ENCODE measurements at regions not wholly inside any gene's neighbourhood (a gene's known extent, or its start where the extent isn't known, plus 50 kb on each side); places are given as distances from the start of the nearest gene placed in this dataset.

- intact Hi-C loops (cut with DNase I) = no loop called here
- Histone ChIP-seq H3K4me3 (no peak overlapping the region), H3K4me1 (no peaks in the 10 kb centered on the region), H3K36me3 (no peaks in the 10 kb centered on the region), H3K9me3 (peaks cover 0 to 1% of the 10 kb centered on the region in 2 donors), H3K27ac (no peak overlapping the region), H3K27me3 (no peaks in the 10 kb centered on the region)
- TF ChIP-seq CTCF (IDR thresholded peaks at IDR 0.05) = no peak
- ATAC-seq (no peak), DNase-seq (no peak)
Observed at GRCh38 chr7:9958486-9958885, 1015.2 kb upstream of the PHF14 start.

- TF ChIP-seq CTCF (IDR thresholded peaks at IDR 0.05) = no peak
- no peak for ATAC-seq
- Histone ChIP-seq H3K36me3 (no peaks in the 10 kb centered on the region), H3K27ac (no peak overlapping the region), H3K27me3 (no peaks in the 10 kb centered on the region), H3K4me1 (no peaks in the 10 kb centered on the region), H3K9me3 (peaks cover 0 to 1% of the 10 kb centered on the region in 2 donors), H3K4me3 (no peak overlapping the region)
- DNase-seq = no peak
- intact Hi-C loops (cut with DNase I) = no loop called here
Observed at GRCh38 chr7:9960460-9960859, 1013.2 kb upstream of the PHF14 start.

- TF ChIP-seq CTCF (IDR thresholded peaks at IDR 0.05) = no peak
- Histone ChIP-seq H3K4me1 (no peaks in the 10 kb centered on the region), H3K4me3 (no peak overlapping the region), H3K9me3 (peaks cover 0 to 1% of the 10 kb centered on the region in 2 donors), H3K27me3 (no peaks in the 10 kb centered on the region), H3K27ac (no peak overlapping the region), H3K36me3 (no peaks in the 10 kb centered on the region)
- intact Hi-C loops (cut with DNase I) = no loop called here
- ATAC-seq = no peak
- DNase-seq = no peak
Observed at GRCh38 chr7:9961161-9961922, 1012.3 kb upstream of the PHF14 start.

GRCh38 chr7:9962742-9963141 lies 1010.9 kb upstream of the PHF14 start:
- no peak for TF ChIP-seq CTCF (IDR thresholded peaks at IDR 0.05)
- no peak for ATAC-seq
- Histone ChIP-seq H3K4me3 (no peak overlapping the region), H3K36me3 (no peaks in the 10 kb centered on the region), H3K9me3 (peaks cover 0 to 1% of the 10 kb centered on the region in 2 donors), H3K27me3 (no peaks in the 10 kb centered on the region), H3K27ac (no peak overlapping the region), H3K4me1 (no peaks in the 10 kb centered on the region)
- intact Hi-C loops (cut with DNase I) = no loop called here
- DNase-seq = no peak

- Histone ChIP-seq H3K27ac (no peak overlapping the region), H3K27me3 (no peaks in the 10 kb centered on the region), H3K36me3 (no peaks in the 10 kb centered on the region), H3K4me1 (no peaks in the 10 kb centered on the region), H3K4me3 (no peak overlapping the region), H3K9me3 (no peaks in the 10 kb centered on the region)
- intact Hi-C loops (cut with DNase I) = no loop called here
- ATAC-seq (no peak), DNase-seq (no peak)
- TF ChIP-seq CTCF (IDR thresholded peaks at IDR 0.05) = no peak
Observed at GRCh38 chr7:9978106-9979064, 995.3 kb upstream of the PHF14 start.

Data from left lung (tissue), 4 donors.